ENCODE measurements at regions not wholly inside any gene's neighbourhood (a gene's known extent, or its start where the extent isn't known, plus 50 kb on each side); places are given as distances from the start of the nearest gene placed in this dataset.

GRCh38 chr2:180577567-180577966 lies 402.8 kb upstream of the UBE2E3 start:
- TF ChIP-seq GATA2 (IDR thresholded peaks at IDR 0.05; ENCODE audit: low read depth, low read length), result no peak
- no peak for TF ChIP-seq GATA3 (IDR thresholded peaks at IDR 0.05; ENCODE audit: low read depth, low read length)
